HCT116 (cell line): ENCODE measurements at regions not wholly inside any gene's neighbourhood (a gene's known extent, or its start where the extent isn't known, plus 50 kb on each side); places are given as distances from the start of the nearest gene placed in this dataset.

Experiments used
- ATAC-seq: fragments of 200-7000 bp; cut with Tn5 transposase; 2 replicates; pipeline ENCODE4 v1.9.1; 2020; ENCODE audit warnings: mild to moderate bottlenecking, moderate library complexity
- BruUV-seq: library from RNA; stranded (reverse); fragments of 400-500 nt; replicated peaks from 2 replicates; lab custom pipeline; 2021; lab: Mats Ljungman, UMichigan
- CTCF ChIA-PET: fragments of 300-600 bp; sonication (Branson Sonifier 250); formaldehyde crosslinking; loops from one replicate; lab custom pipeline; 2021; ENCODE audit warnings: antibody characterized with exemption; lab: Charles Lee
- POLR2A ChIA-PET: fragments of 300-600, 350-600 bp; sonication (Branson Sonifier 250); formaldehyde crosslinking; loops from one replicate; lab custom pipeline; 2021; ENCODE audit warnings: antibody characterized with exemption; lab: Charles Lee
- RAD21 ChIA-PET, 2 experiments: fragments of 300-600 bp; sonication (Branson Sonifier 250); formaldehyde crosslinking; loops; one replicate each; lab custom pipeline; 2023; ENCODE audit warnings: low total read pairs in 2 of 2; ENCODE audit not compliant: uncharacterized antibody in 2 of 2, unreplicated experiment in 2 of 2, low non-redundant PET in 1 of 2; lab: Charles Lee
- DNase-seq: peaks from one replicate; pipeline ENCODE4 v3.0.0-alpha.2; 2010; ENCODE audit warnings: low read depth, low spot score
- H2AFZ ChIP-seq: fragments of 200-600 bp; shearing (Covaris generic), sonication (generic); 2 replicates; pipeline ENCODE4 v1.6.1; 2017; ENCODE audit warnings: low read depth, mixed run types, mixed read lengths, antibody characterized with exemption, low read length; ENCODE audit not compliant: poor library complexity, severe bottlenecking
- H3K27ac ChIP-seq: 2 replicates; pipeline ENCODE4 v1.5.1; 2012; ENCODE audit warnings: low read depth, low read length
- H3K27me3 ChIP-seq: fragments of 200-600 bp; sonication (generic); 2 replicates; pipeline ENCODE4 v1.6.1; 2016; ENCODE audit warnings: mixed run types, low read length, mixed read lengths; ENCODE audit not compliant: insufficient read depth
- H3K36me3 ChIP-seq, 2 experiments: fragments of 200-500 bp in 1 of 2; fragments of 200-600 bp in 1 of 2; sonication (Bioruptor generic) in 1 of 2; sonication (generic) in 1 of 2; 2 replicates each; pipeline versions ENCODE4 v1.5.1 to v1.6.1; 2014 to 2016; ENCODE audit warnings: low read length in 2 of 2, inconsistent platforms in 1 of 2, mixed read lengths in 1 of 2, mixed run types in 1 of 2; ENCODE audit not compliant: insufficient read depth in 2 of 2, control insufficient read depth in 1 of 2
- H3K4me1 ChIP-seq, 2 experiments: fragments of 200-600 bp in 1 of 2; sonication (generic) in 1 of 2; 2 replicates each; pipeline versions ENCODE4 v1.5.1 to v1.6.1; 2012 to 2017; ENCODE audit warnings: low read length in 2 of 2, inconsistent platforms in 1 of 2, mild to moderate bottlenecking in 1 of 2, mixed read lengths in 1 of 2, mixed run types in 1 of 2, moderate library complexity in 1 of 2; ENCODE audit not compliant: insufficient read depth in 2 of 2, control insufficient read depth in 1 of 2
- H3K4me2 ChIP-seq: fragments of 200-600 bp; sonication (generic); 2 replicates; pipeline ENCODE4 v1.6.1; 2017; ENCODE audit warnings: mixed run types, low read length, mixed read lengths
- H3K4me3 ChIP-seq, 2 experiments: fragments of 200-600 bp in 1 of 2; sonication (generic) in 1 of 2; replicated peaks in 1 of 2; 2 replicates each; pipeline ENCODE4 v1.5.1; 2011 to 2016; ENCODE audit warnings: low read length in 2 of 2, control low read depth in 1 of 2, low read depth in 1 of 2, mild to moderate bottlenecking in 1 of 2, mixed read lengths in 1 of 2, mixed run types in 1 of 2
- H3K79me2 ChIP-seq: fragments of 200-600 bp; sonication (generic); 2 replicates; pipeline ENCODE4 v1.6.1; 2017; ENCODE audit warnings: mild to moderate bottlenecking, mixed run types, low read length, moderate library complexity, mixed read lengths; ENCODE audit not compliant: insufficient read depth
- H3K9ac ChIP-seq: fragments of 200-600 bp; sonication (generic); 2 replicates; pipeline ENCODE4 v1.6.1; 2016; ENCODE audit warnings: low read length, mixed read lengths
- H3K9me2 ChIP-seq: fragments of 200-600 bp; sonication (generic), shearing (Covaris generic); 2 replicates; pipeline ENCODE4 v1.6.1; 2017; ENCODE audit warnings: mixed run types, mild to moderate bottlenecking, moderate library complexity; ENCODE audit not compliant: insufficient read depth
- H3K9me3 ChIP-seq, 2 experiments: fragments of 200-500 bp in 1 of 2; fragments of 200-600 bp in 1 of 2; sonication (Bioruptor generic) in 1 of 2; sonication (generic) in 1 of 2; 2 replicates each; pipeline ENCODE4 v1.6.1; 2014 to 2017; ENCODE audit warnings: low read length in 2 of 2, mixed read lengths in 2 of 2, inconsistent platforms in 1 of 2, low read depth in 1 of 2, mild to moderate bottlenecking in 1 of 2, mixed run types in 1 of 2, moderate library complexity in 1 of 2; ENCODE audit not compliant: control insufficient read depth in 1 of 2, insufficient read depth in 1 of 2
- H4K20me1 ChIP-seq: fragments of 200-600 bp; sonication (generic), shearing (Covaris generic); 2 replicates; pipeline ENCODE4 v1.6.1; 2017; ENCODE audit warnings: mixed run types, mild to moderate bottlenecking, moderate library complexity; ENCODE audit not compliant: insufficient read depth
- ATF3 ChIP-seq: IDR thresholded peaks from 2 replicates; pipeline ENCODE4 v1.6.1; 2012
- CBX3 ChIP-seq: IDR thresholded peaks from 2 replicates; pipeline ENCODE4 v1.6.1; 2012; ENCODE audit warnings: low read depth
- EGR1 ChIP-seq: IDR thresholded peaks from 2 replicates; pipeline ENCODE4 v1.6.1; 2012; ENCODE audit warnings: low read depth
- ELF1 ChIP-seq: IDR thresholded peaks from 2 replicates; pipeline ENCODE4 v1.6.1; 2012; ENCODE audit warnings: low read depth, borderline replicate concordance
- EZH2phosphoT487 ChIP-seq: fragments of 200-600 bp; IDR thresholded peaks from 2 replicates; pipeline ENCODE4 v1.6.1; 2018; ENCODE audit warnings: antibody characterized with exemption, borderline replicate concordance
- FOSL1 ChIP-seq: IDR thresholded peaks from 2 replicates; pipeline ENCODE4 v1.6.1; 2012; ENCODE audit warnings: low read depth
- MAX ChIP-seq: IDR thresholded peaks from 2 replicates; pipeline ENCODE4 v1.6.1; 2012
- SP1 ChIP-seq: IDR thresholded peaks from 2 replicates; pipeline ENCODE4 v1.6.1; 2012; ENCODE audit warnings: low read depth
- SRF ChIP-seq: IDR thresholded peaks from 2 replicates; pipeline ENCODE4 v1.6.1; 2012; ENCODE audit warnings: low read depth
- TCF7L2 ChIP-seq: IDR thresholded peaks from 2 replicates; pipeline ENCODE4 v1.7.0; 2011; ENCODE audit warnings: borderline replicate concordance, inconsistent platforms; ENCODE audit not compliant: insufficient read depth, insufficient read length; ENCODE audit errors: extremely low read depth
- ZBTB33 ChIP-seq: IDR thresholded peaks from 2 replicates; pipeline ENCODE4 v1.6.1; 2011; ENCODE audit warnings: mild to moderate bottlenecking, low read length, moderate library complexity; ENCODE audit not compliant: insufficient replicate concordance; ENCODE audit errors: extremely low read depth
- intact Hi-C: fragments of 100-400 bp; cut with micrococcal nuclease; formaldehyde crosslinking; loops from 2 replicates; pipeline ENCODE4 v1.10.0; 2022

GRCh38 chr4:116531026-116531425 is 554.4 kb downstream of the TRAM1L1 start (continued):
- TF ChIP-seq ATF3 = no peak
- no peak for TF ChIP-seq MAX
- TF ChIP-seq EZH2phosphoT487 = no peak
- TF ChIP-seq CBX3 = no peak
- no peak for TF ChIP-seq SRF
- no peak for TF ChIP-seq EGR1
- TF ChIP-seq SP1 = no peak

GRCh38 chr4:116530048-116530447 is 555.3 kb downstream of the TRAM1L1 start:
- H3K36me3 ChIP-seq = no peaks in the 10 kb centered on the region
- H4K20me1 ChIP-seq = no peaks in the 10 kb centered on the region
- H3K9me3 ChIP-seq = no peaks in the 10 kb centered on the region
- H3K9ac ChIP-seq = no peak overlapping the region
- H2AFZ ChIP-seq = no peak overlapping the region
- no peak overlapping the region for H3K4me3 ChIP-seq
- no peaks in the 10 kb centered on the region for H3K4me1 ChIP-seq
- POLR2A ChIA-PET = no interaction called here
- no peaks in the 10 kb centered on the region for H3K27me3 ChIP-seq
- ATAC-seq (no peak), DNase-seq (no peak)
- RAD21 ChIA-PET = no interaction called here
- no peak overlapping the region for H3K27ac ChIP-seq
- H3K79me2 ChIP-seq = no peaks in the 10 kb centered on the region
- TF ChIP-seq MAX = no peak
- no peak for TF ChIP-seq EGR1
- no peak for TF ChIP-seq SRF
- TF ChIP-seq CBX3 = no peak
- no peak for TF ChIP-seq ZBTB33
- TF ChIP-seq SP1 = no peak
- TF ChIP-seq TCF7L2 = no peak
- no peak for TF ChIP-seq EZH2phosphoT487
- no peak for TF ChIP-seq FOSL1
- TF ChIP-seq ELF1 = no peak
- no TSS peak for BruUV-seq
- CTCF ChIA-PET = no interaction called here
- H3K9me2 ChIP-seq = no peaks in the 10 kb centered on the region
- H3K4me2 ChIP-seq = no peak overlapping the region
- intact Hi-C loops = no loop called here
